ENCODE measurements at regions not wholly inside any gene's neighbourhood (a gene's known extent, or its start where the extent isn't known, plus 50 kb on each side); places are given as distances from the start of the nearest gene placed in this dataset.

- TF ChIP-seq CTCF (IDR thresholded peaks at IDR 0.05; ENCODE audit: insufficient read depth, low read depth, low read length, missing control alignments): no peak
These were observed 57.9 kb upstream of the IL1R1 start for GRCh38 chr2:102084651-102085050.

GRCh38 chr2:102085238-102085637, 57.3 kb upstream of the IL1R1 start:
- no peak for DNase-seq (ENCODE audit: low read depth)
- no peak for TF ChIP-seq CTCF (IDR thresholded peaks at IDR 0.05; ENCODE audit: insufficient read depth, low read depth, low read length, missing control alignments)
- no peak overlapping the region for H3K4me3 ChIP-seq (ENCODE audit: low read depth, low read length)

More at GRCh38 chr2:102084651-102085050, 57.9 kb upstream of the IL1R1 start:
- no peak overlapping the region for H3K4me3 ChIP-seq (ENCODE audit: low read depth, low read length)
- DNase-seq (ENCODE audit: low read depth): no peak

- no peak for TF ChIP-seq CTCF (IDR thresholded peaks at IDR 0.05; ENCODE audit: insufficient read depth, low read depth, low read length, missing control alignments)
- H3K4me3 ChIP-seq (ENCODE audit: low read depth, low read length): no peak overlapping the region
- DNase-seq (ENCODE audit: low read depth): no peak
These were observed 56.2 kb upstream of the IL1R1 start for GRCh38 chr2:102086150-102086872.

- no peak overlapping the region for H3K4me3 ChIP-seq (ENCODE audit: low read depth, low read length)
- no peak for DNase-seq (ENCODE audit: low read depth)
- TF ChIP-seq CTCF (IDR thresholded peaks at IDR 0.05; ENCODE audit: insufficient read depth, low read depth, low read length, missing control alignments): no peak
These were observed 51.4 kb upstream of the IL1R1 start for GRCh38 chr2:102091121-102091520.

- no peak for TF ChIP-seq CTCF (IDR thresholded peaks at IDR 0.05; ENCODE audit: insufficient read depth, low read depth, low read length, missing control alignments)
- DNase-seq (ENCODE audit: low read depth): no peak
- H3K4me3 ChIP-seq (ENCODE audit: low read depth, low read length): no peak overlapping the region
These were observed 50.6 kb upstream of the IL1R1 start for GRCh38 chr2:102091908-102092307.

- no peak for TF ChIP-seq CTCF (IDR thresholded peaks at IDR 0.05; ENCODE audit: insufficient read depth, low read depth, low read length, missing control alignments)
- no peak overlapping the region for H3K4me3 ChIP-seq (ENCODE audit: low read depth, low read length)
- no peak for DNase-seq (ENCODE audit: low read depth)
These were observed 50.0 kb upstream of the IL1R1 start for GRCh38 chr2:102092535-102092934.

Measured in GM12865 (cell line).